Upper lobe of left lung (tissue), 4 donors: ENCODE measurements at regions not wholly inside any gene's neighbourhood (a gene's known extent, or its start where the extent isn't known, plus 50 kb on each side); places are given as distances from the start of the nearest gene placed in this dataset.

ENCODE experiments used
- POLR2A ChIP-seq, 4 donors: fragments of 450-650 bp; IDR thresholded peaks; one replicate each; pipeline ENCODE4 v1.5.1; 2016 to 2017; ENCODE audit warnings: antibody characterized with exemption in 4 of 4, mild to moderate bottlenecking in 2 of 4
- POLR2AphosphoS5 ChIP-seq, 2 donors: sonication (generic); formaldehyde crosslinking; IDR thresholded peaks; one replicate each; pipeline ENCODE4 v1.5.1; 2017; ENCODE audit warnings: antibody characterized with exemption in 2 of 2

GRCh38 chr15:48012191-48012590, 108.6 kb upstream of the SLC24A5 start:
- TF ChIP-seq POLR2AphosphoS5 (IDR thresholded peaks at IDR 0.05), result no peak
- no peak for TF ChIP-seq POLR2A (IDR thresholded peaks at IDR 0.05)
